ENCODE measurements at regions not wholly inside any gene's neighbourhood (a gene's known extent, or its start where the extent isn't known, plus 50 kb on each side); places are given as distances from the start of the nearest gene placed in this dataset.

DNA sequence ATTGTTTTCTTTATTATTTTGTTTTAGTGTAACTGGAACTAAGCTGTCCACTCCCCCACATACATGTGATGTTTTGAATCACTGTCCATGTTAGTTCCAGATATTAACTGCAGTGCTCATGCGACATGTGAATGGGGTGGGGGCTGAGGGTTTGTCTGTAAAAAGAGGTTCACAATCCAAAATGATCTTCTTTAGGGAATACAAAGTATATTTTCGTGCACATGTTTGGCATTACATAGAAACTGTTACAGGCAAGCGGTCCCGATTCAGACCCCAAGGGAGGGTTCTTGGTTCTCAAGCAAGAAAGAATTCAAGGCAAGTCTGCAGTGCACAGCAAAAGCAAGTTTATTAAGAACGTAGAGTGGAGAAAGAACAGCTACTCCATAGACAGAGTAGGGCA is 296.5 kb upstream of the CLNK start:
- 87 to 95% (median 91%) methylated on average over 5 of the region's 5 CpGs for WGBS, 5 donors
- H3K4me3 ChIP-seq = no peak overlapping the region
- intact Hi-C loops (cut with DNase I; ENCODE audit: low total_unique reads) = no loop called here
- H3K9me3 ChIP-seq = no peaks in the 10 kb centered on the region
- H3K4me1 ChIP-seq = peaks cover 4 to 32% (median 23%) of the 10 kb centered on the region in 6 donors
- TF ChIP-seq POLR2A (IDR thresholded peaks at IDR 0.05) (no peak), POLR2AphosphoS5 (IDR thresholded peaks at IDR 0.05) (no peak)
- TF ChIP-seq, protein P1, sequence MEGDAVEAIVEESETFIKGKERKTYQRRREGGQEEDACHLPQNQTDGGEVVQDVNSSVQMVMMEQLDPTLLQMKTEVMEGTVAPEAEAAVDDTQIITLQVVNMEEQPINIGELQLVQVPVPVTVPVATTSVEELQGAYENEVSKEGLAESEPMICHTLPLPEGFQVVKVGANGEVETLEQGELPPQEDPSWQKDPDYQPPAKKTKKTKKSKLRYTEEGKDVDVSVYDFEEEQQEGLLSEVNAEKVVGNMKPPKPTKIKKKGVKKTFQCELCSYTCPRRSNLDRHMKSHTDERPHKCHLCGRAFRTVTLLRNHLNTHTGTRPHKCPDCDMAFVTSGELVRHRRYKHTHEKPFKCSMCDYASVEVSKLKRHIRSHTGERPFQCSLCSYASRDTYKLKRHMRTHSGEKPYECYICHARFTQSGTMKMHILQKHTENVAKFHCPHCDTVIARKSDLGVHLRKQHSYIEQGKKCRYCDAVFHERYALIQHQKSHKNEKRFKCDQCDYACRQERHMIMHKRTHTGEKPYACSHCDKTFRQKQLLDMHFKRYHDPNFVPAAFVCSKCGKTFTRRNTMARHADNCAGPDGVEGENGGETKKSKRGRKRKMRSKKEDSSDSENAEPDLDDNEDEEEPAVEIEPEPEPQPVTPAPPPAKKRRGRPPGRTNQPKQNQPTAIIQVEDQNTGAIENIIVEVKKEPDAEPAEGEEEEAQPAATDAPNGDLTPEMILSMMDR (IDR thresholded peaks at IDR 0.05 in 8 of 11, conservative IDR thresholded peaks at IDR 0.05 in 3 of 11) = no peak
- no peaks in the 10 kb centered on the region for H3K36me3 ChIP-seq
- H3K27me3 ChIP-seq (replicated peaks in 1 of 7) = no peaks in the 10 kb centered on the region
- DNase-seq = no peak
- no peak overlapping the region for H3K27ac ChIP-seq

GRCh38 chr4:10979032-10979431 is 294.5 kb upstream of the CLNK start:
- TF ChIP-seq, protein P1 (IDR thresholded peaks at IDR 0.05 in 8 of 11, conservative IDR thresholded peaks at IDR 0.05 in 3 of 11) = no peak
- TF ChIP-seq POLR2A (IDR thresholded peaks at IDR 0.05) (no peak), POLR2AphosphoS5 (IDR thresholded peaks at IDR 0.05) (no peak)
- no peaks in the 10 kb centered on the region for H3K27me3 ChIP-seq (replicated peaks in 1 of 7)
- intact Hi-C loops (cut with DNase I; ENCODE audit: low total_unique reads) = no loop called here
- WGBS, 5 donors = 90 to 97% (median 96%) methylated on average over 2 of the region's 2 CpGs
- H3K9me3 ChIP-seq = peaks cover 0 to 9% (median 0%) of the 10 kb centered on the region in 8 donors
- H3K36me3 ChIP-seq = no peaks in the 10 kb centered on the region
- no peak for DNase-seq
- no peak overlapping the region for H3K4me3 ChIP-seq
- H3K27ac ChIP-seq = no peak overlapping the region
- peaks cover 4 to 31% (median 22%) of the 10 kb centered on the region in 6 donors for H3K4me1 ChIP-seq

- H3K4me1 ChIP-seq = peaks cover 0 to 16% (median 7%) of the 10 kb centered on the region in 6 donors
- DNase-seq = no peak
- H3K36me3 ChIP-seq = no peaks in the 10 kb centered on the region
- WGBS, 5 donors = 59 to 86% (median 82%) methylated on average over 2 of the region's 2 CpGs
- TF ChIP-seq POLR2A (IDR thresholded peaks at IDR 0.05) (no peak), POLR2AphosphoS5 (IDR thresholded peaks at IDR 0.05) (no peak)
- TF ChIP-seq, protein P1 (IDR thresholded peaks at IDR 0.05 in 8 of 11, conservative IDR thresholded peaks at IDR 0.05 in 3 of 11) = no peak
- H3K27ac ChIP-seq = no peak overlapping the region
- H3K27me3 ChIP-seq (replicated peaks in 1 of 7) = no peaks in the 10 kb centered on the region
- peaks cover 0 to 18% (median 0%) of the 10 kb centered on the region in 8 donors for H3K9me3 ChIP-seq
- intact Hi-C loops (cut with DNase I; ENCODE audit: low total_unique reads) = no loop called here
- no peak overlapping the region for H3K4me3 ChIP-seq
These were observed 293.0 kb upstream of the CLNK start for GRCh38 chr4:10977534-10977933.

DNA sequence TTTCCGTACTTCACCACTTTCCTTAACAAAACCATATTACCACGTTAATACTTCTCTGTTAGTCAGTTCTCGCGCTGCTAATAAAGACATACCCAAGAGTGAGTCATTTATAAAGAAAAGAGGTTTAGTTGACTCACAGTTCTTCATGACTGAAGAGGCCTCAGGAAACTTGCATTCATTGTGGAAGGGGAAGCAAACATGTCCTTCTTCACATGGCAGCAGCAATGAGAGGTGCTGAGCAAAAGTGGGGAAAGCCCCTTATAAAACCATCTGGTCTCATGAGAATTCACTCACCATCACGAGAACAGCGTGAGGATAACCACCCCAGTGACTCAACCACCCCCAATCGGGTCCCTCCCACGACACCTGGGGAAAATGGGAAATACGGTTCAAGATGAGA is 289.8 kb upstream of the CLNK start:
- Histone ChIP-seq H3K4me1 (peaks cover 0 to 11% (median 7%) of the 10 kb centered on the region in 6 donors), H3K27ac (no peak overlapping the region), H3K27me3 (replicated peaks in 1 of 7) (no peaks in the 10 kb centered on the region), H3K36me3 (no peaks in the 10 kb centered on the region), H3K9me3 (peaks cover 0 to 18% (median 0%) of the 10 kb centered on the region in 8 donors), H3K4me3 (no peak overlapping the region)
- 74 to 77% (median 77%) methylated on average over 9 of the region's 9 CpGs for WGBS, 5 donors
- intact Hi-C loops (cut with DNase I; ENCODE audit: low total_unique reads) = no loop called here
- TF ChIP-seq, protein P1 (IDR thresholded peaks at IDR 0.05 in 8 of 11, conservative IDR thresholded peaks at IDR 0.05 in 3 of 11) = no peak
- TF ChIP-seq POLR2AphosphoS5 (IDR thresholded peaks at IDR 0.05) = no peak
- no peak for TF ChIP-seq POLR2A (IDR thresholded peaks at IDR 0.05)
- no peak for DNase-seq
